ENCODE measurements at regions not wholly inside any gene's neighbourhood (a gene's known extent, or its start where the extent isn't known, plus 50 kb on each side); places are given as distances from the start of the nearest gene placed in this dataset.
"Not testable (repeated sequence)": the region's sequence is repeated elsewhere in the genome, so short reads cannot be mapped to it uniquely, and the experiment has no call there.

DNA sequence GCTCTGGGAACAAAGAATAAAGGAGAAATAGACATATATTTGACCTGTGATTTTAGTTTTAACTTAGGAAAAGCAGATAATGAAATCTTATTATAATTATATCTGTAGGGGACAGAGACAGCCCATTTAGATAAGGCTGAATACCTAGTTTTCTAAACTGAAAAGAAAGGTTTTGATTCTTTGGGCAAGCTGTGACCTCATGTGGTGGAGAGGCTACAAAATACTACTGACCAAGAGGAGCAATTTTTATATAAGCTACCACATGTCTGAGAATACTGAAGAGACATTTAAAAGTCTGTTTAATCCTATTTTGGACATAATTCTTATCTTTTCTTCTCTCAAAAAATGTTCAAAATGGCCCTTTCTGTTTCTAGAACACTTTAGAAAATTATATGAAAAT lies 271.0 kb downstream of the MTERF1 start:
- H3K27ac ChIP-seq, result no peak overlapping the region
- no peak for TF ChIP-seq ZFX (IDR thresholded peaks at IDR 0.05; ENCODE audit: borderline replicate concordance)
- TF ChIP-seq, protein P1, sequence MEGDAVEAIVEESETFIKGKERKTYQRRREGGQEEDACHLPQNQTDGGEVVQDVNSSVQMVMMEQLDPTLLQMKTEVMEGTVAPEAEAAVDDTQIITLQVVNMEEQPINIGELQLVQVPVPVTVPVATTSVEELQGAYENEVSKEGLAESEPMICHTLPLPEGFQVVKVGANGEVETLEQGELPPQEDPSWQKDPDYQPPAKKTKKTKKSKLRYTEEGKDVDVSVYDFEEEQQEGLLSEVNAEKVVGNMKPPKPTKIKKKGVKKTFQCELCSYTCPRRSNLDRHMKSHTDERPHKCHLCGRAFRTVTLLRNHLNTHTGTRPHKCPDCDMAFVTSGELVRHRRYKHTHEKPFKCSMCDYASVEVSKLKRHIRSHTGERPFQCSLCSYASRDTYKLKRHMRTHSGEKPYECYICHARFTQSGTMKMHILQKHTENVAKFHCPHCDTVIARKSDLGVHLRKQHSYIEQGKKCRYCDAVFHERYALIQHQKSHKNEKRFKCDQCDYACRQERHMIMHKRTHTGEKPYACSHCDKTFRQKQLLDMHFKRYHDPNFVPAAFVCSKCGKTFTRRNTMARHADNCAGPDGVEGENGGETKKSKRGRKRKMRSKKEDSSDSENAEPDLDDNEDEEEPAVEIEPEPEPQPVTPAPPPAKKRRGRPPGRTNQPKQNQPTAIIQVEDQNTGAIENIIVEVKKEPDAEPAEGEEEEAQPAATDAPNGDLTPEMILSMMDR (IDR thresholded peaks at IDR 0.05), result no peak

DNA sequence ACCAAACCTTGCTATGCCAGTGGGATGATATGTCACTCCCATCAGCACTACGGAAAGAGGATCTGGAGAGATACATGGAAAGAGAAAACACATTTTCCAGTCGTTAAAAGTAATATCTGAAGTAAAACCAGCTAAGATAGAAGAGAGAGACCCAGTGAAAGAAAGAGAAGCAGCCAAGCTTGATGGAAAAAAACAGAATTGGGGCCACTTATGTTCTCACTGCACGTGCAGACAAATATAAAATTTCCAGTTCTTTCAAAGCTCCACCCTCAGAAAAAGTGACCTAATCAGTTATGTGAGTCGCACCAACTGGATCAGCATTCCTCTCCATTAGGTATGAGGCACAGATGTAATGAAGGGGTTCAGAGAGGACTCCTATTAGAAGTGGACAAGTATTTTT lies 266.1 kb downstream of the MTERF1 start:
- no peak overlapping the region for H3K27ac ChIP-seq

DNA sequence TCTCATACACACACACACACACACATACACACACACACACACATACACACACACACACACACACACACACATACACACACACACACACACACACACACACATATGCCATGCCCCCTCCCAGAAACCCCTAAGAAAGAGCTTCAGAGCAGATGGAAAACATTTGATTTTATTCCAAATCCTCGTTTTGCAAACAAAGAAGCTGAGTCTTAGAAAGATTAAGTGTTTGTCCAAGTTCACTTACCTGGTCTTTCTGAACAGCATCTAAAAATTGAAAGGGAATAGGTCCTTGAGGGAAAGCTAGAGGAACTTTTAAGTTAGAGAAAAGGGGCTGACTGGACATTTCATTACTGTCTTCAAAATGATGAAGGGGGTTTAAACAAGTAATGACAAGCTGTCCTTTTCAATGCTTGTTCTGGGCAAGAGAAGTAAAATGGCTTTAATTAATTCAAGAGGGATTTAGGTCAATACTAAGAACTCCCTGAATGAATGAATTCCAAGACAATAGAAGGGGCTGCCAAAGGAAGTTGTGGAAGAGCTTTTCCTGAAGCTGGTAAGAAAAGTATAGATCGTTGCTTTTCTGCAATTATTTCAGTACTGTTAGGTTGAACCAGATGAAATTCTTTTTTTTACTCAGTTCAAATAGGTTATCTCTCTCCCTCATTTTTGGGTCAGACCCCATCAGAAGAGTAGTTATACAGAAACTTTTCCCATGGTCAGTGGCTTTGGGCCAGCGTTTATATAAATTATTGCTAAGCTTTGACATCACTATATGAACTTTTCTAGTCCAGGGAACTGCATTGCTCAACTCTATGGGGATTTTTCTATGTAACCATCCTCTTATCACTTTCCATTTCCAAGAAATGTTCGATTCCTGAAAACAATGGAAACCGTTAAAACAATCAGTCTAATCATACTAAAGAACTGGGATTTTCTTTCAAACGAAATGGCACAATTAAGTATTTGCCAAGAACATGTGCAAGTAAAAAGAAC lies 261.4 kb downstream of the MTERF1 start:
- TF ChIP-seq, protein P1 (IDR thresholded peaks at IDR 0.05), result no peak
- no peak for TF ChIP-seq ZFX (IDR thresholded peaks at IDR 0.05; ENCODE audit: borderline replicate concordance)
- no peak overlapping the region for H3K27ac ChIP-seq

More for the DNA sequence above, 266.1 kb downstream of the MTERF1 start:
- TF ChIP-seq, protein P1 (IDR thresholded peaks at IDR 0.05), result no peak
- TF ChIP-seq ZFX (IDR thresholded peaks at IDR 0.05; ENCODE audit: borderline replicate concordance), result no peak

DNA sequence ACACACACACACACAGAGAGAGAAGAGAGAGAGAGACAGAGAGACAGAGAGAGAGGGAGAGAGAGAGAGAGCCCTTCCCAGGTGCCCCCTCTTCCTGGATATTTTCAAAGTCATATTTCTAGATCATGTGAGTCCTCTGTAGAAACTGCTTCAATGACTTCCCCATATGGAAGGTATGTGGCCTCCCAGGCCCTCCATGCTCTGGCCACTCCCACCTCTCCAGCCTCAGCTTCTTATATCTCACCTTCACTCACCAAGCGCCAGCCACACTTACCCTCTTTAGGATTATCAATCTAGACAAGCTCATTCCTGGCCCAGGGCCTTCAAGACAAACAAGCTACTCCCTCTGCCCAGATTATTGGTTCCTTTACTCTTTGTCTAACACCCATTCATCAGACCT lies 259.7 kb downstream of the MTERF1 start:
- TF ChIP-seq, protein P1 (IDR thresholded peaks at IDR 0.05), result no peak
- TF ChIP-seq ZFX (IDR thresholded peaks at IDR 0.05; ENCODE audit: borderline replicate concordance), result no peak
- no peak overlapping the region for H3K27ac ChIP-seq

DNA sequence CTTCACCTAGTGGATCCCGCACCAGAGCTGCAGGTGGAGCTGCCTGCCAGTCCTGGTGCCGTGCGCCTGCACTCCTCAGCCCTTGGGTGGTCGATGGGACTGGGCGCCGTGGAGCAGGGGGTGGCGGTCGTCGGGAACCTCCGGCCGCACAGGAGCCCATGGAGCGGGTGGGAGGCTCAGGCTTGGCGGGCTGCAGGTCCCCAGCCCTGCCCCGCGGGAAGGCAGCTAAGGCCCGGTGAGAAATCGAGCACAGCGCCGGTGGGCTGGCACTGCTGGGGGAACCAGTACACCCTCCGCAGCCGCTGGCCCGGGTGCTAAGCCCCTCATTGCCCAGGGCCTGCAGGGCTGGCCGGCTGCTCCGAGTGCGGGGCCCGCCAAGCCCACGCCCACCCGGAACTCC lies 253.2 kb downstream of the MTERF1 start:
- not testable (repeated sequence) for H3K27ac ChIP-seq

DNA sequence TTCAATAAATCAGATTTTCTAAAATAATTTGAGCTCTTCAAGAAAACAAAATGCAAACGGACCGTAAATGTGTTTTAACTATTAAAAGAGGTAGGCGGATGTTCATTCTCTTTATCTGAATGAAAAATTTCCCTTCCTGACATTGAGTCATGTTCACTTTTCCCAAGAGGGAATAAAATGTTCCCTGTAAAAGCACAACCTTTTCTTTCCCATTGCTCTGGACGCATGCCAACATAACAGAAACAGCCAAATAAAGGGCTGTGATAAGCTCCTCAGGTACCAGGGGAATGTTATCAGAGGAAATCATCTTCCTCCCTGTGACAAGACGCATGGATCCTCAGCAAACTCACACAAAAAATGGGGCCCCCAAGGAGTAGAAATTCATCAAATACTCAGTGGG lies 251.8 kb downstream of the MTERF1 start:
- H3K27ac ChIP-seq, result peak overlapping the region; percentile 44
- no peak for TF ChIP-seq ZFX (IDR thresholded peaks at IDR 0.05; ENCODE audit: borderline replicate concordance)
- TF ChIP-seq, protein P1 (IDR thresholded peaks at IDR 0.05), result no peak

DNA sequence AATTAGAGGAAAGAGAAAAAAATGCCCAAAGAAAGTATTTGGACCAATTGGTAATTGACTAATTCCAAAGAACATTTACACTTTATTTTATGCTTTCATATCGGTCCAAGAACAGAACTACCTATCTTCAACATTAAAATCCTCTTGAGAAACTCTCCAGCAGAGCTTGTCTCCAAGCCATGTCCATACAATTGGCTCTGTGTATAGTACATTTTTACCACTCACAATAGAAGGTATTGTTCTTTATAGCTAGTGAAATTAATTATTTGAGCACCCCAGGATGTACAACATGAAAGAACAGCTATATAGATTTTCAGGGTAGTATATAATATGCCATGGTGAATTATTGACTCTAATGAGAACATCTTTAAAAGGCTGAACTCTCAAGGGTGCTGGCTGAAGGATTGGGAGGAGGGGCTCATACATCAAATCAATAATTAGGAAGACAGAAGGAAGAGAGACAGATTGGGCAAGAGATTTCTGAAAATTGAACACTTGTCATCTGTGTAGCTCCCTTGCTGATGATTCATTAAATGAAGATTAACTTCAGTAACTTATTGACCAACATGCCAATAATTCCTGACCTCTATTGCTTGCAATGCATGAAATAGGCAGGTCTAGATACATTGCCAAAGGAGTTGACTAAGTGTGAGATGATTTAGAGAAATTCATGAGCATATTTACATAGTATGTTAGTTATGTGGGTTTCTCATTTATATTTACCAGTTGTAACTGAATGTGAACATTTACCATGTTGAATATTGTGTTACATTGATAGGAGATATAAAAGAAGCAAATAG lies 249.7 kb downstream of the MTERF1 start:
- no peak overlapping the region for H3K27ac ChIP-seq
- TF ChIP-seq, protein P1 (IDR thresholded peaks at IDR 0.05), result no peak
- no peak for TF ChIP-seq ZFX (IDR thresholded peaks at IDR 0.05; ENCODE audit: borderline replicate concordance)

Data from 22Rv1 (cell line).